OCI-LY1 (cell line): ENCODE measurements at regions not wholly inside any gene's neighbourhood (a gene's known extent, or its start where the extent isn't known, plus 50 kb on each side); places are given as distances from the start of the nearest gene placed in this dataset.

Experiments used
- H2AFZ ChIP-seq: fragments of 200-600 bp; sonication (generic), shearing (Covaris generic); 2 replicates; pipeline ENCODE4 v1.6.0; 2014; ENCODE audit warnings: antibody characterized with exemption, mild to moderate bottlenecking, low read length
- H3F3A ChIP-seq: fragments of 200-600 bp; sonication (generic), shearing (Covaris generic); 2 replicates; pipeline ENCODE4 v1.6.0; 2014; ENCODE audit warnings: mild to moderate bottlenecking, antibody characterized with exemption, low read length, moderate library complexity; ENCODE audit not compliant: insufficient read depth
- H3K27ac ChIP-seq: fragments of 200-600 bp; sonication (generic); 2 replicates; pipeline ENCODE4 v1.5.1; 2014; ENCODE audit warnings: low read length, mixed run types, mild to moderate bottlenecking, low read depth; ENCODE audit not compliant: poor library complexity, severe bottlenecking
- H3K27me3 ChIP-seq: fragments of 200-600 bp; sonication (generic); 2 replicates; pipeline ENCODE4 v1.6.0; 2014; ENCODE audit warnings: antibody characterized with exemption, mild to moderate bottlenecking, low read length, moderate library complexity; ENCODE audit not compliant: insufficient read depth
- H3K36me3 ChIP-seq: fragments of 200-600 bp; sonication (generic); 2 replicates; pipeline ENCODE4 v1.6.1; 2014; ENCODE audit warnings: mild to moderate bottlenecking, antibody characterized with exemption, low read length, moderate library complexity, mixed read lengths; ENCODE audit not compliant: insufficient read depth
- H3K4me1 ChIP-seq: fragments of 200-600 bp; sonication (generic); 2 replicates; pipeline ENCODE4 v1.5.1; 2014; ENCODE audit warnings: mild to moderate bottlenecking, low read length, moderate library complexity; ENCODE audit not compliant: insufficient read depth, severe bottlenecking
- H3K4me2 ChIP-seq: fragments of 200-600 bp; sonication (generic), shearing (Covaris generic); 2 replicates; pipeline ENCODE4 v1.6.1; 2014; ENCODE audit warnings: low read length
- H3K4me3 ChIP-seq: fragments of 200-600 bp; sonication (generic); 2 replicates; pipeline ENCODE4 v1.5.1; 2014; ENCODE audit warnings: low read length, low read depth, mild to moderate bottlenecking, mixed read lengths; ENCODE audit not compliant: poor library complexity, severe bottlenecking
- H3K79me2 ChIP-seq: fragments of 200-600 bp; shearing (Covaris generic); 2 replicates; pipeline ENCODE4 v1.6.1; 2016; ENCODE audit warnings: mixed run types, low read length, mixed read lengths; ENCODE audit not compliant: insufficient read depth
- H3K9ac ChIP-seq: fragments of 200-600 bp; sonication (generic), shearing (Covaris generic); 2 replicates; pipeline ENCODE4 v1.6.1; 2014; ENCODE audit warnings: mild to moderate bottlenecking, low read length, mixed read lengths
- H3K9me2 ChIP-seq: fragments of 200-600 bp; sonication (generic), shearing (Covaris generic); 2 replicates; pipeline ENCODE4 v1.6.1; 2014; ENCODE audit warnings: low read depth, mild to moderate bottlenecking, low read length, mixed read lengths
- H3K9me3 ChIP-seq: fragments of 200-600 bp; shearing (Covaris generic); 2 replicates; pipeline ENCODE4 v1.6.1; 2014; ENCODE audit warnings: low read length, mixed read lengths
- H4K20me1 ChIP-seq: fragments of 200-600 bp; sonication (generic), shearing (Covaris generic); 2 replicates; pipeline ENCODE4 v1.6.0; 2016; ENCODE audit warnings: mild to moderate bottlenecking, low read length; ENCODE audit not compliant: insufficient read depth
- CTCF ChIP-seq: fragments of 200-600 bp; sonication (generic), shearing (Covaris generic); IDR thresholded peaks from 2 replicates; pipeline ENCODE4 v1.5.1; 2017; ENCODE audit warnings: mild to moderate bottlenecking, antibody characterized with exemption, low read length, moderate library complexity, mixed read lengths
- EZH2 ChIP-seq: fragments of 200-600 bp; sonication (generic), shearing (Covaris generic); IDR thresholded peaks from 2 replicates; pipeline ENCODE4 v1.8.0; 2017; ENCODE audit warnings: borderline replicate concordance, mixed run types, mild to moderate bottlenecking, antibody characterized with exemption, low read length, moderate library complexity, mixed read lengths

- H3K9ac ChIP-seq: no peak overlapping the region
- no peaks in the 10 kb centered on the region for H3K36me3 ChIP-seq
- TF ChIP-seq EZH2: no peak
- no peak for TF ChIP-seq CTCF
- H3F3A ChIP-seq: no peaks in the 10 kb centered on the region
- no peaks in the 10 kb centered on the region for H3K9me3 ChIP-seq
- no peaks in the 10 kb centered on the region for H3K9me2 ChIP-seq
- H3K4me1 ChIP-seq: no peaks in the 10 kb centered on the region
- no peak overlapping the region for H3K27ac ChIP-seq
- no peaks in the 10 kb centered on the region for H4K20me1 ChIP-seq
- H3K4me2 ChIP-seq: no peak overlapping the region
- H2AFZ ChIP-seq: no peak overlapping the region
- no peak overlapping the region for H3K4me3 ChIP-seq
- H3K79me2 ChIP-seq: no peaks in the 10 kb centered on the region
- no peaks in the 10 kb centered on the region for H3K27me3 ChIP-seq
Observed at GRCh38 chr6:9233686-9234085, 798.3 kb upstream of the SLC35B3 start.

GRCh38 chr6:9233226-9233625 lies 797.9 kb upstream of the SLC35B3 start:
- Histone ChIP-seq H3K27ac (no peak overlapping the region), H3K4me1 (no peaks in the 10 kb centered on the region), H4K20me1 (no peaks in the 10 kb centered on the region), H3K9me3 (no peaks in the 10 kb centered on the region), H2AFZ (no peak overlapping the region), H3K79me2 (no peaks in the 10 kb centered on the region), H3F3A (no peaks in the 10 kb centered on the region), H3K4me2 (no peak overlapping the region), H3K4me3 (no peak overlapping the region), H3K36me3 (no peaks in the 10 kb centered on the region), H3K9ac (no peak overlapping the region), H3K27me3 (no peaks in the 10 kb centered on the region), H3K9me2 (no peaks in the 10 kb centered on the region)
- TF ChIP-seq CTCF: no peak
- no peak for TF ChIP-seq EZH2

- Histone ChIP-seq H3K9ac (no peak overlapping the region), H3K4me1 (no peaks in the 10 kb centered on the region), H3K9me2 (no peaks in the 10 kb centered on the region), H3F3A (no peaks in the 10 kb centered on the region), H3K79me2 (no peaks in the 10 kb centered on the region), H3K4me3 (no peak overlapping the region), H3K4me2 (no peak overlapping the region), H3K9me3 (no peaks in the 10 kb centered on the region), H3K27me3 (no peaks in the 10 kb centered on the region), H2AFZ (no peak overlapping the region), H3K36me3 (no peaks in the 10 kb centered on the region), H3K27ac (no peak overlapping the region), H4K20me1 (no peaks in the 10 kb centered on the region)
- no peak for TF ChIP-seq CTCF
Observed at GRCh38 chr6:9225441-9225871, 790.1 kb upstream of the SLC35B3 start.
